GM18511 (cell line): ENCODE measurements at regions not wholly inside any gene's neighbourhood (a gene's known extent, or its start where the extent isn't known, plus 50 kb on each side); places are given as distances from the start of the nearest gene placed in this dataset.

ENCODE experiments used
- ATAC-seq: cut with Tn5 transposase; IDR thresholded peaks from one replicate; pipeline ENCODE4 v1.9.1; 2021; ENCODE audit warnings: mild to moderate bottlenecking, moderate library complexity; ENCODE audit not compliant: unreplicated experiment

- ATAC-seq, result no peak
These were observed 219.3 kb upstream of the SH3BP4 start for GRCh38 chr2:234732404-234733092.

- no peak for ATAC-seq
These were observed 220.6 kb upstream of the SH3BP4 start for GRCh38 chr2:234731236-234731635.

GRCh38 chr2:234730066-234730640 is 221.7 kb upstream of the SH3BP4 start:
- ATAC-seq, result no peak

GRCh38 chr2:234725528-234726264 is 226.1 kb upstream of the SH3BP4 start:
- no peak for ATAC-seq

- ATAC-seq, result no peak
These were observed 227.0 kb upstream of the SH3BP4 start for GRCh38 chr2:234724850-234725249.

GRCh38 chr2:234723400-234723799 is 226.5 kb upstream of the ARL4C start:
- ATAC-seq, result no peak

GRCh38 chr2:234722176-234722575 is 225.3 kb upstream of the ARL4C start:
- no peak for ATAC-seq

- no peak for ATAC-seq
These were observed 222.3 kb upstream of the ARL4C start for GRCh38 chr2:234719116-234719716.

- ATAC-seq, result no peak
These were observed 219.4 kb upstream of the ARL4C start for GRCh38 chr2:234716271-234716670.

- ATAC-seq, result no peak
These were observed 218.9 kb upstream of the ARL4C start for GRCh38 chr2:234715671-234716250.

GRCh38 chr2:234714711-234715110 is 217.8 kb upstream of the ARL4C start:
- ATAC-seq, result no peak

GRCh38 chr2:234712421-234712935 is 215.6 kb upstream of the ARL4C start:
- ATAC-seq, result no peak

- no peak for ATAC-seq
These were observed 214.4 kb upstream of the ARL4C start for GRCh38 chr2:234711308-234711707.

GRCh38 chr2:234710587-234710986 is 213.7 kb upstream of the ARL4C start:
- ATAC-seq, result no peak

- ATAC-seq, result no peak
These were observed 213.2 kb upstream of the ARL4C start for GRCh38 chr2:234710066-234710465.

- ATAC-seq, result no peak
These were observed 211.8 kb upstream of the ARL4C start for GRCh38 chr2:234708717-234709116.

GRCh38 chr2:234708091-234708683 is 211.3 kb upstream of the ARL4C start:
- ATAC-seq, result no peak

GRCh38 chr2:234706086-234706485 is 209.2 kb upstream of the ARL4C start:
- no peak for ATAC-seq

GRCh38 chr2:234705108-234705507 is 208.2 kb upstream of the ARL4C start:
- ATAC-seq, result no peak

- no peak for ATAC-seq
These were observed 206.4 kb upstream of the ARL4C start for GRCh38 chr2:234703258-234703657.

- ATAC-seq, result no peak
These were observed 205.9 kb upstream of the ARL4C start for GRCh38 chr2:234702731-234703225.
